WERI-Rb-1 (cell line): ENCODE measurements at regions not wholly inside any gene's neighbourhood (a gene's known extent, or its start where the extent isn't known, plus 50 kb on each side); places are given as distances from the start of the nearest gene placed in this dataset.

Source experiments
- DNase-seq: peaks from one replicate; pipeline ENCODE4 v3.0.0-alpha.2; 2020
- H3K27ac ChIP-seq: fragments of 250-450 bp; sonication (Bioruptor Pico); 2 replicates; pipeline ENCODE4 v1.5.1; 2020; ENCODE audit warnings: mild to moderate bottlenecking, moderate library complexity
- H3K27me3 ChIP-seq: fragments of 250-450 bp; sonication (Bioruptor Pico); 2 replicates; pipeline ENCODE4 v1.5.1; 2021; ENCODE audit warnings: mild to moderate bottlenecking, low read depth, moderate library complexity; ENCODE audit not compliant: insufficient read depth, severe bottlenecking
- H3K36me3 ChIP-seq: fragments of 250-450 bp; sonication (Bioruptor Pico); 2 replicates; pipeline ENCODE4 v1.5.1; 2020; ENCODE audit warnings: mild to moderate bottlenecking, moderate library complexity
- H3K4me3 ChIP-seq: 2 replicates; pipeline ENCODE4 v1.5.1; 2011; ENCODE audit warnings: low read depth, mild to moderate bottlenecking, control low read depth, low read length
- H3K9me3 ChIP-seq: fragments of 250-450 bp; sonication (Bioruptor Pico); 2 replicates; pipeline ENCODE4 v1.5.1; 2021; ENCODE audit warnings: mild to moderate bottlenecking, moderate library complexity; ENCODE audit not compliant: severe bottlenecking
- TF ChIP-seq, protein P1 (sequence below): IDR thresholded peaks from 2 replicates; pipeline ENCODE4 v1.5.1; 2011; ENCODE audit warnings: low read depth, mild to moderate bottlenecking, control low read depth, inconsistent platforms, low read length

DNA sequence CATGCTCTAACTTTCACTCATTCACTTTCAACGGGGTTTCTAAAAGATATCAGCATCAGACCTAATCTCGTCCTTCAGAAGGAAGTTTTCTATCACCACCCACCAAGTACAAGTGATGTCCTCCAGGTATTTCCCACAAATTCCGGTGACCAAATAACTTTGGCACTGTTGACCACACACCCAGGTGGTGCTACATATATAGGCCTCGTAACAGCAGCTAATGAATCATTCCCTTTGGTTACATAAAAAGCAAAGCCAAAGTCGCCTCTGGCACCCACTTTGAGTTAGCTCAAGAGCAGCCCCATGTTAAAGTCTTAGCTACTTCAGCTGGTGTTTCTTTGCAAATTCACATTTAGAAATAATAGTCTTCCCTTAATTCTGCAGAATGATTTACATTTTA lies 138.2 kb upstream of the OSR1 start:
- Histone ChIP-seq H3K27me3 (no peaks in the 10 kb centered on the region), H3K4me3 (no peak overlapping the region), H3K36me3 (no peaks in the 10 kb centered on the region), H3K9me3 (peaks cover 3% of the 10 kb centered on the region), H3K27ac (no peak overlapping the region)
- DNase-seq = no peak
- TF ChIP-seq, protein P1, sequence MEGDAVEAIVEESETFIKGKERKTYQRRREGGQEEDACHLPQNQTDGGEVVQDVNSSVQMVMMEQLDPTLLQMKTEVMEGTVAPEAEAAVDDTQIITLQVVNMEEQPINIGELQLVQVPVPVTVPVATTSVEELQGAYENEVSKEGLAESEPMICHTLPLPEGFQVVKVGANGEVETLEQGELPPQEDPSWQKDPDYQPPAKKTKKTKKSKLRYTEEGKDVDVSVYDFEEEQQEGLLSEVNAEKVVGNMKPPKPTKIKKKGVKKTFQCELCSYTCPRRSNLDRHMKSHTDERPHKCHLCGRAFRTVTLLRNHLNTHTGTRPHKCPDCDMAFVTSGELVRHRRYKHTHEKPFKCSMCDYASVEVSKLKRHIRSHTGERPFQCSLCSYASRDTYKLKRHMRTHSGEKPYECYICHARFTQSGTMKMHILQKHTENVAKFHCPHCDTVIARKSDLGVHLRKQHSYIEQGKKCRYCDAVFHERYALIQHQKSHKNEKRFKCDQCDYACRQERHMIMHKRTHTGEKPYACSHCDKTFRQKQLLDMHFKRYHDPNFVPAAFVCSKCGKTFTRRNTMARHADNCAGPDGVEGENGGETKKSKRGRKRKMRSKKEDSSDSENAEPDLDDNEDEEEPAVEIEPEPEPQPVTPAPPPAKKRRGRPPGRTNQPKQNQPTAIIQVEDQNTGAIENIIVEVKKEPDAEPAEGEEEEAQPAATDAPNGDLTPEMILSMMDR = no peak

- H3K27ac ChIP-seq = no peak overlapping the region
- no peaks in the 10 kb centered on the region for H3K27me3 ChIP-seq
- no peak overlapping the region for H3K4me3 ChIP-seq
- no peaks in the 10 kb centered on the region for H3K9me3 ChIP-seq
- TF ChIP-seq, protein P1 = no peak
- no peak for DNase-seq
- no peaks in the 10 kb centered on the region for H3K36me3 ChIP-seq
These were observed 135.8 kb upstream of the OSR1 start for GRCh38 chr2:19494241-19494640.

- TF ChIP-seq, protein P1 = no peak
- Histone ChIP-seq H3K4me3 (no peak overlapping the region), H3K9me3 (no peaks in the 10 kb centered on the region), H3K36me3 (no peaks in the 10 kb centered on the region), H3K27me3 (no peaks in the 10 kb centered on the region), H3K27ac (no peak overlapping the region)
- no peak for DNase-seq
These were observed 133.4 kb upstream of the OSR1 start for GRCh38 chr2:19491796-19492195.

DNA sequence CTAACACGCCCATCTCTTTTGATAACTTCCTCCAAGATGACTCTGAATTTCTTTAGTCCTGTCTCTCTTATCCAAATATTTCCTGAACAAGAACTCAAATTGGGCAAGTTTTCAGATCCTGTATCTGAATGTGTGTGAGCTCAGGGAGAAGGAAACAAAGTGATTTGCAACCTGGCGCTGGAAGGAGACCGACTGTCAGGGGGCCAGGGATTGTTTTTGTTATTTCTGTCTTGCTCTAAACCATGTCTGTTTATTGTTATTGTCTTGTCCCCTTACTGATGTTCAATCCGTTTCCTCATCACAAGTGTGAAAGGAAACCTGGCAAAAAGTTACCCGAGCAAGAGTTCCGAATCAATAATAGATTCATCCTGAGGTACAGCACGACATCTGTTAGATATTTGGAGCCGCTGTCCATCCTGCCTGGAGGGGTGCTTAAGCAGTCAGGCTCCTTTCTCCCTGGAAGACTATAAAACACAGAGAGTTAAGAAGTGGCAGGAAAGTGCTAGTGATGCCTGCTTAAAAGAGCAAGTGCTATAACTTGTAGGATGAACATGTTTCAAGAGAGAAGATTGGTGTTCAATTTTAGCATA lies 132.5 kb upstream of the OSR1 start:
- Histone ChIP-seq H3K9me3 (no peaks in the 10 kb centered on the region), H3K27ac (no peak overlapping the region), H3K36me3 (no peaks in the 10 kb centered on the region), H3K27me3 (no peaks in the 10 kb centered on the region), H3K4me3 (no peak overlapping the region)
- TF ChIP-seq, protein P1 = no peak
- no peak for DNase-seq

GRCh38 chr2:19488009-19488691 lies 129.7 kb upstream of the OSR1 start:
- no peaks in the 10 kb centered on the region for H3K27me3 ChIP-seq
- no peak for DNase-seq
- no peak overlapping the region for H3K27ac ChIP-seq
- H3K9me3 ChIP-seq = no peaks in the 10 kb centered on the region
- TF ChIP-seq, protein P1 = no peak
- no peaks in the 10 kb centered on the region for H3K36me3 ChIP-seq
- no peak overlapping the region for H3K4me3 ChIP-seq

DNA sequence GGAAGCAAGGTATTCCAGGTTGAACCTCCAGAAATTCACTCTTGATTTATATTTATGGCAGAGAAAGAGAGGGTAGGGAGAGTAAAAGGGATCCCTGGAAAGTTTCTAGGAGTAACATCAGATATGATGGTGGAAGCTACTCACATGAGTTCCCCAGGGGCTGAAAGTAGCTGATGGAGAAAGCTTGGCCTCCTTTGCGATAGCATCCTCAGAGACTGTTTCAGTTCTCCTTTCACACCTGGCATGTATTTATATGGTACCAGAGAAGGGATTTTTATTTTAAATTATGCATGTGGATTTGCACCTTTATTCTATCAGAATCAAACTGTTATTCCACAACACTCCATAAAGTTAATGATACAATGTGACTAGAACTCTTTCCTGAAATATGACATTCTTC lies 126.3 kb upstream of the OSR1 start:
- H3K27ac ChIP-seq = no peak overlapping the region
- no peak overlapping the region for H3K4me3 ChIP-seq
- H3K9me3 ChIP-seq = no peaks in the 10 kb centered on the region
- no peaks in the 10 kb centered on the region for H3K27me3 ChIP-seq
- DNase-seq = no peak
- no peaks in the 10 kb centered on the region for H3K36me3 ChIP-seq
- TF ChIP-seq, protein P1 = no peak
